NCI-H2196 (cell line): ENCODE measurements at regions not wholly inside any gene's neighbourhood (a gene's known extent, or its start where the extent isn't known, plus 50 kb on each side); places are given as distances from the start of the nearest gene placed in this dataset.

Experiments
- DNase-seq: peaks from one replicate; lab custom pipeline; 2025; ENCODE audit not compliant: unreplicated experiment; lab: John Stamatoyannopoulos, UW

GRCh38 chr10:112006407-112006806, 177.2 kb downstream of the GPAM start:
- no peak for DNase-seq

GRCh38 chr10:112006831-112007230, 176.7 kb downstream of the GPAM start:
- no peak for DNase-seq

- DNase-seq = no peak
These were observed 161.4 kb downstream of the GPAM start for GRCh38 chr10:112022196-112022595.

- DNase-seq = no peak
These were observed 159.5 kb downstream of the GPAM start for GRCh38 chr10:112024079-112024478.

- DNase-seq = no peak
These were observed 158.3 kb downstream of the GPAM start for GRCh38 chr10:112025228-112025627.

GRCh38 chr10:112026438-112026837, 157.1 kb downstream of the GPAM start:
- no peak for DNase-seq

GRCh38 chr10:112027731-112028280, 155.8 kb downstream of the GPAM start:
- no peak for DNase-seq

- no peak for DNase-seq
These were observed 153.1 kb downstream of the GPAM start for GRCh38 chr10:112030431-112030830.

GRCh38 chr10:112039823-112040222, 143.7 kb downstream of the GPAM start:
- DNase-seq = no peak

GRCh38 chr10:112040696-112041095, 142.9 kb downstream of the GPAM start:
- no peak for DNase-seq

- no peak for DNase-seq
These were observed 137.6 kb downstream of the GPAM start for GRCh38 chr10:112045938-112046337.

- DNase-seq = no peak
These were observed 135.9 kb downstream of the GPAM start for GRCh38 chr10:112047674-112048073.

GRCh38 chr10:112052166-112052565, 131.4 kb downstream of the GPAM start:
- DNase-seq = no peak

- no peak for DNase-seq
These were observed 129.7 kb downstream of the GPAM start for GRCh38 chr10:112053895-112054294.

- no peak for DNase-seq
These were observed 129.0 kb downstream of the GPAM start for GRCh38 chr10:112054516-112054915.

GRCh38 chr10:112057072-112057471, 126.5 kb downstream of the GPAM start:
- no peak for DNase-seq

GRCh38 chr10:112059220-112059619, 124.3 kb downstream of the GPAM start:
- no peak for DNase-seq

GRCh38 chr10:112071596-112072133, 111.9 kb downstream of the GPAM start:
- DNase-seq = no peak

- no peak for DNase-seq
These were observed 105.6 kb downstream of the GPAM start for GRCh38 chr10:112078003-112078402.

- no peak for DNase-seq
These were observed 103.3 kb downstream of the GPAM start for GRCh38 chr10:112080231-112080630.

- DNase-seq = no peak
These were observed 101.4 kb downstream of the GPAM start for GRCh38 chr10:112082120-112082519.

GRCh38 chr10:112083472-112083871, 100.1 kb downstream of the GPAM start:
- no peak for DNase-seq

- no peak for DNase-seq
These were observed 95.6 kb downstream of the GPAM start for GRCh38 chr10:112087953-112088456.
